Fibroblast of pulmonary artery (primary cell): ENCODE measurements at regions not wholly inside any gene's neighbourhood (a gene's known extent, or its start where the extent isn't known, plus 50 kb on each side); places are given as distances from the start of the nearest gene placed in this dataset.
A peak's percentile ranks its signal among the peaks of the same experiment; 100 is the strongest.

Experiments used
- DNase-seq: peaks from one replicate; pipeline ENCODE4 v3.0.0-alpha.2; 2010; ENCODE audit warnings: low read depth
- H3K4me3 ChIP-seq: replicated peaks from 2 replicates; pipeline ENCODE4 v1.5.1; 2011; ENCODE audit warnings: low read depth, mild to moderate bottlenecking, control low read depth, low read length, moderate library complexity
- TF ChIP-seq, protein P1 (sequence below): IDR thresholded peaks from 2 replicates; pipeline ENCODE4 v1.5.1; 2011; ENCODE audit warnings: mild to moderate bottlenecking, control low read depth, low read length, inconsistent platforms; ENCODE audit errors: missing control alignments

DNA sequence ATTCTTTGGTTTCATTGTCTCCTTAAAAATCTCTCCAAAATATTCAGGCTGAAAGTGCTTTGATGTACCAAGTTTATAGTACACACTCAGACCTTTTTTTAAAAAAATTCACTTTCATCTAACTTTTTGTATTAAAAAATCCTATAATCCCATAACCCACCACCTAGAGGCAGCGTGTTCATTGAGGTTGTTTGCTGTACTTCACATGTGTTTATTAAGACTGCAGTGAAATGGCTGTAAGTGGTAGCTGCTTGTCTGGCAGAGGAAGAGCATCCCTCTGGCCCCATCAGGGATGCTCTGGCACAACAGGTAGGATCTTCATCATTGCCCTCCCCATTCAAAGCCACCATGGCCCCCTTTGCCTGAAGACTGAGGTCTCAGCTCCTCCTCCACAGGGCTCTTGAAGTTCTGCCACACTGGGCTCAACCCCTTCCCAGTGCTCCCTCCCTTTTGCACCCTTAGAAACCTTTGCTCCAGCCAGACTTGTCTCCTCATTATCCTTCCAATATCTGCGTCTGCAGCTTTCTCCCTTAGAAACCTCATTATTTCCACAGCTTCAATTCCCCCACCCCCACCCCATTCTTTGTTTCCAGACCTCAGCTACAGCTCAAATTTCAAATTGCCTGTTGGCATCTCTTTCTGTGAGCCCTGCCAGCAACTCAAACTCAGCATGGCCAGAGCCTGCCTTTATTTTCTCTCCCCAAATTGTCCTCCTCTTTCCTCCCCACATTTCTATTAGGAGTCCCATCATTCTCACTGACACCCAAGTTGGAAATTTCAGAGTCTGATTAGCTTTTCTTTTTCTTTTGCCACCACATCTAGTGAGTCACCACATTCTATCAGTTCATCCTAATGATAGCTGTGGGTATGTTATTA lies 369.6 kb upstream of the USP24 start:
- peak; percentile 51 for DNase-seq
- TF ChIP-seq, protein P1, sequence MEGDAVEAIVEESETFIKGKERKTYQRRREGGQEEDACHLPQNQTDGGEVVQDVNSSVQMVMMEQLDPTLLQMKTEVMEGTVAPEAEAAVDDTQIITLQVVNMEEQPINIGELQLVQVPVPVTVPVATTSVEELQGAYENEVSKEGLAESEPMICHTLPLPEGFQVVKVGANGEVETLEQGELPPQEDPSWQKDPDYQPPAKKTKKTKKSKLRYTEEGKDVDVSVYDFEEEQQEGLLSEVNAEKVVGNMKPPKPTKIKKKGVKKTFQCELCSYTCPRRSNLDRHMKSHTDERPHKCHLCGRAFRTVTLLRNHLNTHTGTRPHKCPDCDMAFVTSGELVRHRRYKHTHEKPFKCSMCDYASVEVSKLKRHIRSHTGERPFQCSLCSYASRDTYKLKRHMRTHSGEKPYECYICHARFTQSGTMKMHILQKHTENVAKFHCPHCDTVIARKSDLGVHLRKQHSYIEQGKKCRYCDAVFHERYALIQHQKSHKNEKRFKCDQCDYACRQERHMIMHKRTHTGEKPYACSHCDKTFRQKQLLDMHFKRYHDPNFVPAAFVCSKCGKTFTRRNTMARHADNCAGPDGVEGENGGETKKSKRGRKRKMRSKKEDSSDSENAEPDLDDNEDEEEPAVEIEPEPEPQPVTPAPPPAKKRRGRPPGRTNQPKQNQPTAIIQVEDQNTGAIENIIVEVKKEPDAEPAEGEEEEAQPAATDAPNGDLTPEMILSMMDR = peak; percentile 25
- no peak overlapping the region for H3K4me3 ChIP-seq

DNA sequence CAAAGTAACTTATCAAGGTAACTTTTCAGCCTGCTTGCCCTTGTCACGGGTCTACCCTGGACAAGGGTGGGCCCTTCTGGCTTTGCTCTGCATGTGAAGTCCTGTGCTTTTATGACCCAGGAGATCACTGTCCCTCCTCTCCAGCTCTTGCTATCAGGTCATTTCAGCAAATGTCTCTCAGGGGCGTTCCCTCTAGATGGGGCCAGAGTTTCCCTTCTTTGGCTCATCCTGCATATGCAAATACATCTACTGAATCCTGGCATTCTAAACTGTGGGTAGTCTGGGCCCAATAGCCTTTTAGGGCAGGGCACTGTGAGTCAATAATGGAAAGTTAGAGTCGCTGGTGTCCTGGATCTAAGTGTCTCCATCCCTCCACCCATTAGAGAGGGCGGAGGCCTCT lies 366.9 kb upstream of the USP24 start:
- TF ChIP-seq, protein P1 = no peak

DNA sequence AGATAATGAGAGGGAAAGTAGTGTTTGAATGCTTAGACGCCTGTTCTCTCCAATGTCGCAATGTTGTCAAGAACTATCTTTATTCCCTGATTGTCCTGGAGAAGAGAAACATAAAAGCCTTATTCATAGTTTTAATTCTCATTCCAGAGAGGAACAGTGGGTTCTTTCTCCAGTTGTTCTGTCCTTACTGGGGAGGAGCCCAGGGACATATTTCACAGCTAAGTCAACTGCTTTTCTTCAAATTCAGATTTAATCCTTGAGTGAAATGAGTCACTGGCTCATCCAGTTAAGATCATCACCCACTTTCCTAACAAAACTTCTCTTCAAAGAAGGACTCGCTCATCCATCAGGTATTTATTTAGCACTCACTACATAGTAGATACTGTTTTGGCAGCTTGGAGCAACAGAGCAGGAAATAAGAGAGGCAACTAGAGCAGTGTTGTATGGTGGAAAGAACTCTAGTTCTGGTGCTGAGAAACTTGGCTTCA lies 365.7 kb upstream of the USP24 start:
- peak; percentile 62 for DNase-seq
- TF ChIP-seq, protein P1 = no peak
- H3K4me3 ChIP-seq = no peak overlapping the region

More for the DNA sequence above, 366.9 kb upstream of the USP24 start:
- DNase-seq = no peak
- no peak overlapping the region for H3K4me3 ChIP-seq

DNA sequence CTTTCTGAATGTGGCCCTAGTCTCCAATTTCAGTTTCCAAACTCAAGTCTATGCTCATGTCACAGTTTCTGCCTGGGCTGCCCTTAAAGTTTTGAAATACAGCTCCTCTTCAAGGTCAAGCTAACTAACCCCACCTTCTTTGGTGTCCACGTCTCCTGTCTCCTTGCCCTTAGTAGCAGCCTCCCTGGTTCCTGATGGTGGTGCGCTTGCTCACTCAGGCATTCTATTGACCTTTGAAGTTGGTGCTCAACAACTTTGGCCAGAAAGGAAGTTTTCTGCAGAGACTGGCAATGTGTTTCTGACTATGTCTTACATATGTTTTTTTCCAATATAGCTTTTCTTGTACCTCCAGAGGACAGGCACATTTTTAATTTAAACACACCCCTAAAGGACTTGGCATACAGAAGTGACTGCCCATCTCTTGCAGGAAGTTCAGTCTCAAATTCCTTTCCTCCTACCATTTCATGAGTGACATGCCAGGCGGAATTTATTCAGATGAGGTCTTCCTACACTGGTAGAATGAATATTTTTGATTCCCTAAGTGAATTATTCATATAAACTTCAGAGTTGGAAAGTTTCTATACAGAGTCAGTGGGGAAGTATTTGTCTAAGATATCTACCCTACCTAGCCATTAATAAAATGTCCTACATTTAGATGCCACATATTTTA lies 364.3 kb upstream of the USP24 start:
- TF ChIP-seq, protein P1 = no peak
- no peak for DNase-seq
- H3K4me3 ChIP-seq = no peak overlapping the region

DNA sequence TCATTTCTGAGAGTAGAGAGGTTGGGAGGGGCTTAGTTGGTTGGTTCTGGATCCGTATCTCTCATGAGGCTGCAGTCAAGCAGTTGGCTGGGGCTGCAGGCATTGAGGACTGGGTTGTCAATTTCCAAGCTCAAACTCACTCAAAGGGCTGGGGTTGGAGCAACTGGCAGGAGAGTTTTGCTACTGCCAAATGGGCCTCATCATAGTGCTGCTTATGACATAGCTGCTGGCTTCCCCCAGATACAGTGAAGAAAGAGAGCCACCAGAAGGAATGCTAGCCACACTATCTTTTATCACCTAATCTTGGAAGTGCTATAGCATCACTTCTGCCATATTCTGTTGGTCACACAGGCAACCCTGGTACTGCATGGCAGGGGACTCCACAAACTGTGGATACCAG lies 363.5 kb upstream of the USP24 start:
- H3K4me3 ChIP-seq = no peak overlapping the region
- DNase-seq = no peak
- TF ChIP-seq, protein P1 = no peak

DNA sequence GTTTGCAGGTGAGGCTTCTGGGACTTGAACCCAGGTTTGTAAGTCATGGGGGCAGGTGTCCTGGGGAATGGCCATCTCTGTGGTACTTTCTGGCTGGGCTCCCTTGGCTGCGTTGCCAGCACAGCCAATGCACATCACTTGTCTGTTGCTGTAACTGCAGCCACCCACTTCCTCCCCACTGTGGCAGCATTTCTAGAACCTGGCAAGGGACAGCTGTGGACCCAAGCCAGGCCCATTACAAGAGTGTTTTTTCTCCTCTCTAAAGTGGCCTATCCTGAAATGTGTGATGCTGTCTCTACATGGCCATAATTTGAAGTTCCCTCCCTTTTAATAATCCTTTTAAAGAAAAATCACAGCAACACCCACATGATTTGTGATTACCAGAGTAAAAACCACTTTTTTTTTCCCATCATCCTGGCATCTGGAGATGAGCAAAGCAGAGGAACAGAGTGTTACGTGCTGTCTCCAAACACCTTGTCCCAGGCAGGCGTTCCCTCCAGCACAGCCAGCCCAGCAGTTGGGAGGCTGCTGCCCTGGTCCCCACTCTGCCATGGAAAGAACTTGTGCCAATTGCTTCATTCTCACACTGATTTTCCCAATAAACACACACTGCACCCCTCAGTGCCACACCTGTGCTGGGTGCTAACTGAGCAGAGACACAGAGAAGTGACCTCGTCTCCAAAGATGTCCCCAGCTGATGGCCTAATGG lies 360.6 kb upstream of the USP24 start:
- TF ChIP-seq, protein P1 = no peak
- no peak for DNase-seq
- no peak overlapping the region for H3K4me3 ChIP-seq
